Fibroblast of mammary gland (primary cell): ENCODE measurements at regions not wholly inside any gene's neighbourhood (a gene's known extent, or its start where the extent isn't known, plus 50 kb on each side); places are given as distances from the start of the nearest gene placed in this dataset.

ENCODE experiments used
- DNase-seq: peaks from one replicate; pipeline ENCODE4 v3.0.0-alpha.2; 2010; ENCODE audit warnings: low read depth
- H3K4me3 ChIP-seq: 2 replicates; pipeline ENCODE4 v1.5.1; 2011; ENCODE audit warnings: low read depth, mild to moderate bottlenecking, low read length, moderate library complexity; ENCODE audit not compliant: control insufficient read depth
- TF ChIP-seq, protein P1 (sequence below): conservative IDR thresholded peaks from 2 replicates; pipeline ENCODE4 v1.5.1; 2011; ENCODE audit warnings: low read depth, low read length, inconsistent platforms; ENCODE audit not compliant: control insufficient read depth, insufficient read depth

DNA sequence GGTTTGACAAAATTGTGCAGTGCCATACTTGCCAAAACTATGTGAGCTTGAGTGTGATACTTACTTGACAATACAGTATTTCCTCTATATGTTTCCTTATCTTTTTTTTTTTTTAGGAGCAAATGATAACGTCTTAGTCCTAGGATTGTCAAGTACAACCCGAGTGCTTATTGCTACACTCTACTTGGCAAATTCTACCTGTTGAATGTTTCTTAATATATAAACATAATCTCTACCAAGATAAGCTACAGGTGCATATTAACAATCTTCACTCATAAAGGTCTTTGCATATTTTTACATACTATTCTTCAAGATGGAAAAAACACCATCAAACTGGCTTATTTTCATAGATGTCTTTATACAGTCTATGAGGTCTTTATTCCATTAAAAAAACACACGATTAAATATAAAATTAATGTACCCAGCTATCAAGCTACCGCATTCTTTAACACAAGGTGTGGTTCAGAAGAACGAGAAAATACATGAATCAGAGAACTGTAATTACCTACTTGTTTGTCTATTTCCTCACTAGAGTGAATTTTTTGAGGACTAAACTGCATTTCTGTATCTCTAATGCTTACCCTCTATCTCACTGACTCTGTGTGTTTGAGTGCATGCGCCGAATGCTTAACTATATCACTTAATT lies 76.1 kb upstream of the PDSS1 start:
- TF ChIP-seq, protein P1, sequence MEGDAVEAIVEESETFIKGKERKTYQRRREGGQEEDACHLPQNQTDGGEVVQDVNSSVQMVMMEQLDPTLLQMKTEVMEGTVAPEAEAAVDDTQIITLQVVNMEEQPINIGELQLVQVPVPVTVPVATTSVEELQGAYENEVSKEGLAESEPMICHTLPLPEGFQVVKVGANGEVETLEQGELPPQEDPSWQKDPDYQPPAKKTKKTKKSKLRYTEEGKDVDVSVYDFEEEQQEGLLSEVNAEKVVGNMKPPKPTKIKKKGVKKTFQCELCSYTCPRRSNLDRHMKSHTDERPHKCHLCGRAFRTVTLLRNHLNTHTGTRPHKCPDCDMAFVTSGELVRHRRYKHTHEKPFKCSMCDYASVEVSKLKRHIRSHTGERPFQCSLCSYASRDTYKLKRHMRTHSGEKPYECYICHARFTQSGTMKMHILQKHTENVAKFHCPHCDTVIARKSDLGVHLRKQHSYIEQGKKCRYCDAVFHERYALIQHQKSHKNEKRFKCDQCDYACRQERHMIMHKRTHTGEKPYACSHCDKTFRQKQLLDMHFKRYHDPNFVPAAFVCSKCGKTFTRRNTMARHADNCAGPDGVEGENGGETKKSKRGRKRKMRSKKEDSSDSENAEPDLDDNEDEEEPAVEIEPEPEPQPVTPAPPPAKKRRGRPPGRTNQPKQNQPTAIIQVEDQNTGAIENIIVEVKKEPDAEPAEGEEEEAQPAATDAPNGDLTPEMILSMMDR = no peak
- no peak overlapping the region for H3K4me3 ChIP-seq
- no peak for DNase-seq

DNA sequence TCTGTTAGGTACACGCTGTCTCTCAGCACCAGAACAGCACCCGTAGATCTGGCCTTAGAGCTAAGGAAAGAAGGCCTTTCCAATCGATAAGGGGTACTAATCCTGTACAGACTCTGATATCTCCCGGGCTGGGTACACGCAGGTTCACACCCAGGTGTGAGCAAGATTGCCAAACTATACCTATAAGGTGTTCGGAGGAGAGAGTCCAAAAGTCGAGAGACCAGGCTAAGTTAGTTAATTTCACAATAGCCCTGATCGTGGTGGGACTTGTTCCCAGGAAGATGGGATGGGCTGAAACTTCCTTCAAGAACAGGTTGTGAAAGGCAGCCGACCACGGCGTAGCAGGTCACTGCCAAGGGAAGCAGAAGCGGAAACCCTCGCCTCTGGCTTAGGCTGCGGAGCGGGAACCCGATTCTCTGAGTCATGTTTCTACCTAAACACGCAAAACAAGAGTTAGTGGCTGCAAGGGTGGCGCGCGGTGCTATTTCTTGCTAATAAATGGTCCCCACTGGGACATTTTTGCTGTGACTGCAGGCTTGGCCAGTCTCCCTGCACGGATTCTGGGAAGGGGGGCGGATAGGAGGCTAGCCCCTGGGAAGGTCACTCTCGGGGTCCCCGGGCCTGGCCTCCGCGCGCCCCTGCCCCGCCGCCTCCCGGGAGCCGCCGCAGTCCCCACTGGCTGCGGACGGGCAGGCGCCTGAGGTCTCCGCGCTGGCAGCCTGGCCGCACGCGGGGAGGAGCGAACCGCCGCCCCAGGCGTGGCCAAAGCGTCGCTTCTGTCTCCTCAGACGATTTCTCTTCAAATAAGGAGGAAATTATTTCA lies 75.4 kb upstream of the PDSS1 start:
- DNase-seq = peak; percentile 8
- peak overlapping the region; percentile 12 for H3K4me3 ChIP-seq
- TF ChIP-seq, protein P1 = no peak

DNA sequence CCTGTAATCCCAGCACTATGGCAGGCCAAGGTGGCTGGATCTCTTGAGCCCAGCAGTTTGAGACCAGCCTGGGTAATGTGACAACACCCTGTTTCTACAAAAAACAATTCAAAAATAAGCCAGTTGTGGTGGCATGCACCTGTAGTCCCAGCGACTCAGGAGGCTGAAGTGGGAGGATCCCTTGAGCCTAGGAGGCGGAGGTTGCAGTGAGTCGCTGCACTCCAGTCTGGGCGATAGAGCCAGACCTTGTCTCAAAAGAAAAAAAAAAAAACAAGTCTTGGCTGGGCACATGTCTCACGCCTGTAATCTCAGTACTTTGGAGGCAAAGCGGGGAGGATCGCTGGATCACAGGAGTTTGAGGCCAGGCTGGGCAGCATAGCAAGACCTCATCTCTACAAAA lies 74.6 kb upstream of the PDSS1 start:
- no peak overlapping the region for H3K4me3 ChIP-seq
- TF ChIP-seq, protein P1 = no peak

DNA sequence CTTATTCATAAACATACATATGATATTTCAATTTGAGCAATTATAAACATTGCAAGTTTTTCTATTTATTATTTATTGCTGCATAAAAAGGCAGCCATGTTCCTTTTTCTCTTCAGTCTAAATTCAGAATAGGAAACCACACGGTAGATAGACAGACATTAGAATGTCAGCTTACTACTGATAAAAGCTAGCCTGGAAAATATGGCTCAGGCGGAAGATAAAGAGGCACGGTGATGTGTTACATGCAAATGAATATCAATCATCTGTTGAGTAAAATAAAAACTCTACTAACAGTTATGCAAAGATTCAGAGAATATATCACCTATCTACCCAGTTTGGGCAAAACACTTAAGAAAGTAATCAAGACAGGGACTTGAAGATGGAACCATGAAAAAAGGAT lies 73.5 kb upstream of the PDSS1 start:
- no peak for DNase-seq
- TF ChIP-seq, protein P1 = no peak
- H3K4me3 ChIP-seq = no peak overlapping the region

More for the DNA sequence above, 74.6 kb upstream of the PDSS1 start:
- no peak for DNase-seq

DNA sequence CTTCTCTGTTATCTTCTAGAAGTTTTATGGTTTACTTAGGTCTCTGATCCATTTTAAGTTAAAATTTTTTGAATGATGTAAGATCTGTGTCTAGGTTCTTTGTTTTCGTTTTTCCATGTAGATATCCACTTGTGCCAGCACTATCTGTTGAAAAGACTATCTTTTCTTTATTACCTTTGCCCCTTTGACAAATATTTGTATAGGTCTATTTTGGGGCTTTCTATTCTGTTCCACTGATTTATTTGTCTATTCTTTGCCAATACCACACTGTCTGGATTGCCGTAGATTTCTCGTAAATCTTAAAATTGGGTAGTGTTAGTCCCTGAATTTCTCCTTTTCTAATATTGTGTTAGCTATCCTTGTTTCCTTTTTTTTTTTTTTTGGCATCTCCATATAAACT lies 71.4 kb upstream of the PDSS1 start:
- no peak overlapping the region for H3K4me3 ChIP-seq
- no peak for DNase-seq
- TF ChIP-seq, protein P1 = no peak

DNA sequence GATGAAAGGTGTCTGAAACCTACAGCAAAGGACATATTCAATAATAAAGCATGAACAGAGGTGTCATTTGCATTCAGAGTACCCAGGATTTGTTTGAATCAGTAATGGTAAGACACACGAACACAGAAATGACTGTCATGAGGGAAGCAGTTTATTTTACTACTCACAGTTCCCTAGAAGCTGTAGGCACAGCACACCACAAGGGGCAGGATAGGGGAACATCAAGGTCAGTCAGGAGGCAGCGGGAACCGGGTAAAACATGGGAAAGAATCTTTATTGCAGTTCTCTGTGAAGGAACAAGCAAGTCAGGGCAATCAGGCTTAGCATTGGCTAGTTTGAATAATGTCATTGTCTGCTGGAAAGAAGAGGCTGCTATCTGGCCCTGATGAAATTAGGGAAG lies 70.2 kb upstream of the PDSS1 start:
- no peak overlapping the region for H3K4me3 ChIP-seq
- peak; percentile 1 for DNase-seq
- TF ChIP-seq, protein P1 = peak; percentile 27
